ENCODE measurements at regions not wholly inside any gene's neighbourhood (a gene's known extent, or its start where the extent isn't known, plus 50 kb on each side); places are given as distances from the start of the nearest gene placed in this dataset.

DNA sequence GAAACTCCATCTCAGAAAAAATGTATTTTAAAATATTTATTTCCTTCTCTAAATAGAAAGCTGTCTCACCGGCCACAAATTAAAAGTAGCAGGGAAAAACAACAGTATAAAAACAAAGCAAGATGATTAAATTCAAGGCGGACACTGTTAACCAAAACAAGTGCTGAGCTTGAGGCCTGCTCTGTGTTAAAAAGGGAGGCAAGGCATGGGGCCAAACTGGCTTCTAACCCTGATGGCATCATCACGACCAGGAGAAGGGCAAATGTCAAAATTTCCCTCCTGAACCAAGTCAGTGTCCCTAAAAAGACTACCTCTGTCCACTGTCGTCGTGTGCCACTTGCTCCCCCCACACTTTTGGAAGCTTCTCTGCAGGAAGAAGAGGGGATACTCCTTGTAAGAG is 116.1 kb downstream of the MSX2 start:
- no peak for DNase-seq (ENCODE audit: low spot score)

DNA sequence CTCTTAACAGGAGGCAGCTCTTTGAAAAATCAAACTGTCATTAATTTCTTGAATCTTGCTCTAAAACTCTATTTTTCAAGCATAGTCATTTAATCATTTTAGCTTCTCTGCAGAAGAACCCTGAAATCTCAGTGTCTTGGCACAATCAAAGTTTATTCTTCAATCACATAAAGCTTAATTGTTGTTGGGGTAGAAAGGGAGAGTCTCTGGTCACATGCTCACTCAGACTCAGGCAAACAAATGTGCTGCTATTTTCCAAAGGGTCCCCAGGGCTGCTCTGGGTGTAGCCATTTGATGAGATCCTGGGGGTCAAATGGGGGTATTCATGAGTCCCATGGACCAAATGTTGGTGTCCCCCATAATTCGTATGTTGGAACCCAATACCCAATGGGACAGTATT is 114.8 kb downstream of the MSX2 start:
- no peak for DNase-seq (ENCODE audit: low spot score)

DNA sequence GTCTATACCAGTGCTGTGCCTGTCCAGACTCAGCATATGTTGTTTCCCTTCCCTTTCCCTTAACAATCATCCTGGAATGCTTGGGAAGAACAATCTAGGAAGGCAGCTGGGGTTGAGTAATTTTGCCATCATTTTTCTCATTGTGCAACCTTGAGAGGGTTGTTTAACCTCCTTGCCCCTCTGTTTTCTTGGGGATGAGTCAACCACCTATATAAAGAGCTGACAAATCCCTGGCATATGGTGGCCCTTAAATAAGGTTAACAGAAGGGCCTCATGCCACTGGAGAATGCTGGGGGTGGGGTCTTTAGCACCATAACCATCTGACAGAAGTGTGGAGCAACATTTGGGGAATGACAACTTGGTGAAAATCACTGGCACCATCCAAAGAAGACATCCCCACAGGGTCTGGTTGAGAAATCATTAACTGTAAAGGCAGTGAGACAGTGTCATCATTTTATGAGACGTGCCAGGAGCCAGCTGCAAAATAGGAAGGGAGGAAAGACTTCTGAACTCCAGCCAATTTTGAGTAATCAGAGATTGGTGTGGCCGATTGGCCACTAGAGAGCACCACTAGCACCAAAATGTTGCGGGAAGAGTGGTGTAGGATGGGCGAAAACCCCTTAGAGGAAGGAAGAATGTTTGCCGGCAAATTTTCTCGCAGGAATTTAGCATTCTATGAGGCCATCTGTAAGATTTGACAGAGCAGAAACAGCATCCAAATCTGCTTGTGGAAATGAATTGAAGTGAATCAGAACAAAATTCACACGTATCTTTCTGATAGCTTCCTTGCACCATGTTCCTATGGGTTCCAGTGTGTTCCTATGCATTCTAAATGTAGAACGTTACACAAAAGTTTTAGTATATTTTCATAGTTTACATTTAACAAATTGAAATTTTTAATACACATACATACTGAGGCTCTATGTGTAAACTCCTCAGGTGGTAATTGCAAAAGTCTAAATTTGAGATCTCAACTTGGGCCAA is 113.8 kb downstream of the MSX2 start:
- no peak for DNase-seq (ENCODE audit: low spot score)

DNA sequence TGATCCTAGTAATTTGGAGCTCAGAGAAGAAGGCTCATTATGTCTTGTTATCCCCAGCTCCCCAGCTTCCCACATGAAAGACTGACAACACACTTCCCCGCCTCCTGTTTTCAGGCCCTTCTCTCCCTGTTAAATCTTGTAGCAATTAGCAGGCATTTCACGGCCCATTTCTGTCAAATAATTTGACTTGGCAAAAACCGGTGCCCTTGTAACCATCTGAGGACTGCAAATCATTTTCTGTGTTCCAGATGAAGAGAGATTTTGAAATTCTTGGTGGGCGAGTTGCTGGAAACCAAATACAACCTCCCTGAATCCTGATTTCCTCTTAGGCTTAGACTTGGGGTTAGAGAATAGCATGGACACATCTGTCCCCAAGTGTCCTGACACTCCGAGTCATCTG is 109.7 kb downstream of the MSX2 start:
- no peak for DNase-seq (ENCODE audit: low spot score)

DNA sequence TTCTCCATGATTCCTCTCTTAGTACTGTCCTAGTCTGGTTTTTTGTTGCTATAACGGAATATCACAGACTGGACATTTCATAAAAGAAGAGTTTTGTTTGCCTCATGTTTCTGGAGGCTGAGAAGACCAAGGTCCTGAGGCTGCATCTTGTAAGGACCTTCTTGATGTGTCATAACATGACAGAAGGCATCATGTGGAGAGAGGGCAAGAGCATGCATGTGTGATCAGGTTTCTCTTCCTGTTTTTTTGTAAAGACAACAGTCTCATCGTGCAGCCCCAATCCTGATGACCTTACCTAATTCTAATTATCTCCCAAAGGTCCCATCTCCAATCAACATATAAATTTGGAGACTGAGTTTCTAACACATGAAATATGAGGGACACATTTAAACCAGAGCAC is 108.4 kb downstream of the MSX2 start:
- no peak for DNase-seq (ENCODE audit: low spot score)

DNA sequence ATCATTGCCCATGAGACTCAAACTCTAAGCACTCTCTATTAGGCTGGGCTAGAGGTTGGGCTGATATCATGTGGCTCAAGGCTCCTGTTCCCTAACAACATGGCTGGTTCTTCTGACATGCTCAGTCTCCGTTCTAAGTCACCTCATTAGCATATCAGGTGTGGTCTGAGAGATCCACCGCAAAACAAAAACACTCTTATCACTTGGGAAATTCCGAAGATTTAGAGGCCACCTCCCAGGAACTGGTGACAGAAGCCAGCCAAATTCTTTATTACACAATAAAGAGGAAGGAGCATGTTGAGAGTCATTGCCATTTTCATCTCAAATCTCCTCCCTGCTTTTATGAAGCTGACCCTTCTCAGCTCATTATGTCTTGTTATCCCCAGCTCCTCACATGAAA is 107.6 kb downstream of the MSX2 start:
- DNase-seq (ENCODE audit: low spot score) = no peak

DNA sequence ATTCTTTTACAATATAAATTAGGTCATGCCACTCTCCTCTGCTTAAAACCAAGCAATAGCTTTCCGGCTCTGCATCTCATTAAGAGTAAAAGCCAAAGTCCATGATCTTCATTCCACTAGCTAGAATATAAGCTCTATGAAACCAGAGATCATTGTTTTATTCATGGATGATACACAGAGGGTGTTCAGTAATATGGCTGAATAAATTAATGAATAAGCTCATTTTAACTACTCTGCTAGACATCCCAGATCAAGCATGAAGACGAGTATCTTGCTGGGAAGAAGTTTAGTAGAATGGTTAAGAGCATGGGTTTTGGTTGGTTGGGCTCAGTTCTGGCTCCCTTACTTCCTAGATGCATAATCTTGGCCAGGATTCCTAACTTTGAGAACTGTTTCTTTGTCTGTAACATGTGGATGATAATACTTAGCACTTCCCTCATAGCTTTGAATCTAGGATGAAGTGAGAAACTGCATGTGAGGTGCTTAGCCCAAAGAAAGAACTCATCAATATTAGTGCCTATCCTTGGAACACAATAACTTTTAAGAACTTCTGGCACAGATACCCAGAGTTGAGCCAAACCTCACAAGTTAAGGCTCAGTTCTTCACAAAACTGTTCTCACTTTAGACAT is 106.8 kb downstream of the MSX2 start:
- no peak for DNase-seq (ENCODE audit: low spot score)

DNA sequence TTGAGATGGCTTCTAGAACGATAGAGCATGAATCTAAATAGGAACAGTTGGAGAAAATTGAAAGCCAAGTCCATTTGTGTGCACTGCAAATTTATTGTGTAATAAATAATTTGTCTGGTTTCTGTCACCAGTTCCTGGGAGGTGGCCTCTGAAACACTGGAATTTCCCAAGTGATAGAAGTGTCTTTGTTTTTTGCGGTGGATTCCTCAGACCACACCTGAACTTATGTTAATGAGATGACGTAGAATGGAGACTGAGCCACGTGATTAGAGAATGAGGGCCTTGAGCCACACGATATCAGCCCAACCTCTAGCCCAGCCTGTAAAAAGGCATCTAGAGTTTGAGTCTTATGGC is 105.1 kb downstream of the MSX2 start:
- DNase-seq (ENCODE audit: low spot score) = no peak

DNA sequence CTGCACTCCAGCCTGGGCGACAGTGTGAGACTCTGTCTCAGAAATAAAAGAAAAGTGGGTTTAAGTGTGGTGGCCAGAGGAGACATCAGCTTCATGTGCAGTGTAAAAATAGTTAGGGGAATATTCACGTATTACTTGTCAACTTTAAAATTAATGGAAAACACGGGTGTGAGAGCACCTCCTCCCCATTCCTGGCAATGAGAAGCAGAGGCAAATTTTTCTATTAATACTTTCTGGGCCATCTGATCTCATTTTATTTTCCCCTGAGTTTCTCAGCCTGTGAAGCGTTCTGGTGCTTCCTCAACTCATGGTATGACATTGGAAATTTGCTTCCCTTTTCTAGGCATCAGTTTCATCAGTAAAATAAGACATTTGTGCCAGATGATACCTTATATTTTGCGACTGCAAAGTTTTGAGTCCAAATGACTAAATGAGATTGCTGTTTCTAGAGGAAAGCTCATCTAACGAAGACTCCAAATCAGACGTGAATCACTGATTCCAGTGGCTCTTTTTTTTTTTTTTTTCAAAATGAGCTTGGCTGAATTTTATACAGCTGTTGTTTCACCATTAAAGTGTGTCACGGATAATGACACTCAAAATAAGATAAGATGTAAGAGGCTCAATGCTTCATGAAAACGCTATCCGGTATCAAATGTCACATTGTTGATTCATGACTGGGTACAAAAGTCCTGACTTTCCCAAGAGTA is 104.6 kb downstream of the MSX2 start:
- no peak for DNase-seq (ENCODE audit: low spot score)

DNA sequence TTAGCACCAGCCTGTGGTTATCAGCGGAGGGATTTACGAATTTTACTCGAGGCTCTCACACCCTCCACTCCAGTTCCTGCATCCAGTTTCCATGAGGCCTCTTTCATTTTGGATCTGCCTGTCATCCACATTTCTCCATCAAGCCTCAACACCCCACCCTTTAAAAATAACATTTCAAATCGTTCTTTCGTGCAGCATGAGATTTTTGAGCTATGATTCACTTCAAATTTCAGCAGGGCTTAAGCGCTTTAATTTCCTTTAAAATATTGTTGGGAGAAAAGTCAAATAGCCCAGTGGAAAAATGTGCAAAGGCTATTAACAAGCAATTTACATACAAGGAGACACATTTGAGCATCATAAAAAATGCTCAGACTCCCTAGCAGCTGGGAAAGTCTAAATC is 103.2 kb downstream of the MSX2 start:
- DNase-seq (ENCODE audit: low spot score) = no peak

DNA sequence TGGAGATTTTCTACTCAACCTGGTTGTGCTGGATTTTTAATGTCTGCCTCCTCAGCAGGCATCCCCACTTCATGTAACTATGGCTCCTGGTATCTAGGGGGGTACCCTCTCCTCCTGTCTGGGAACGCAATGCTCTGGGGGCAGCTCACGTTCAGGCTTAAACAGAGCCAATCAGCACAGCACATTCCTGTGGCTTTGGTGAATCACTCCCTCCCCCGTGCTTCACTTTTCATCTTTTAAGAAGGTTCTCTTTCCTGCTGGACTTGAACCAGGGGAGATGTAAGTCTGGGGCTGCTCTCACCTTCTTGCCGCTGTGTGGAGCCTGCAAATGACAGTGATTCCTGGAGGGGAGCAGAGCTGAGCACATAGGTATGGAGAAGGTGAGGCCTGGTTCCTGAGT is 101.2 kb downstream of the MSX2 start:
- no peak for DNase-seq (ENCODE audit: low spot score)

DNA sequence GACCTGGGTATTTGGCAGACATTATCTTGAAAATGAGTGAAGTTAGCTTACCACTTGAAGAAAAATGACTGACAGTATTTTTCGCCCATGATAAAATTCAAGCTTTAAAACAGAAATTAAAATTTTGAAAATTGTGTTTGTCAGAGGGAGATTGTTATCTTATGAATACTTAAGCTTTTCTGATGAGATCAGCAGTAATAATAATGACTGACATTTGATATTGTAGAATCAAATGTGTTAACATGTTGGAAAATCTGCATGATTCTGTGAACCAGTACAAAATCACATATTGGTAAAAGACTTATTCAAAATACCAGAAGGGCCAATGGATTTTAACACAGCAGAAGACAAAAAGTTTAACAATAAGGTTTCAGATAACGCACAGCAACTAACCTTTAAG is 94.0 kb downstream of the MSX2 start:
- DNase-seq (ENCODE audit: low spot score) = no peak

DNA sequence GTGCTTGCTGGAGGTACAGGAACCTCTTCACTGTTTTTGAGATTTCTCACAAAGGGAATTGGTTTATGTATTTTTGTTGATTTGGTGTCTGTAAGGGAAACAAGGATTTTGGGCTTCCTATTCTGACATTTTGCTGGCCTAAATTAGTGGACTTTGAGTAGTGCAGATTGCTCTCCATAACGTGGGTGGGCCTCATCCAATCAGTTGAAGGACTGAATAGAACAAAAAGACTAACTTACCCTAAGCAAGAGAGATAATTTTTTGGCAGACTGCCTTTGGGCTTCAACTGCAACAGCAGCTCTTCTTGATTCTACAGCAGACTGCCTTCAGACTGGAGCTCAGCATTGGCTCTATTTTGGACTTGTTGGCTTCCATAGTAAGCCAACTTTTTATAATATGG is 93.2 kb downstream of the MSX2 start:
- no peak for DNase-seq (ENCODE audit: low spot score)

DNA sequence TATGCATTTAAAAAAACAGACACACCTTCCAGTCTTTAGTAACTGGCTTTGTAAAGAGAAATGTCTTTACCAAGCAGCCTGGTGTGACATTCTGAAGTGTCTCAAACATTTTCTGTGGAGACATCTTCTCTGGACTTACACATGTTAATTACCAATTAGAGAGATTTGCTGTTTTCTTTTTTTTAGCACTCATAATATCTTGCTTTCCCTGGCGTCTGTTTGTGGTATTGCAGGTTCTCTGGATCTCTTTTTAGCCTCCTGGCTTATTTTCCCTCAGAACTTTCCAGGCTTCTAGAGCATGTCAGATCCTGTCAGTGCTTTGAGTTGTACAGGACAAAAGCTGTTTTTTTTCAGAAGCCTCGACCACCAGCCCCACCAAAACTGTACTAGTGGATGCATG is 92.5 kb downstream of the MSX2 start:
- no peak for DNase-seq (ENCODE audit: low spot score)

DNA sequence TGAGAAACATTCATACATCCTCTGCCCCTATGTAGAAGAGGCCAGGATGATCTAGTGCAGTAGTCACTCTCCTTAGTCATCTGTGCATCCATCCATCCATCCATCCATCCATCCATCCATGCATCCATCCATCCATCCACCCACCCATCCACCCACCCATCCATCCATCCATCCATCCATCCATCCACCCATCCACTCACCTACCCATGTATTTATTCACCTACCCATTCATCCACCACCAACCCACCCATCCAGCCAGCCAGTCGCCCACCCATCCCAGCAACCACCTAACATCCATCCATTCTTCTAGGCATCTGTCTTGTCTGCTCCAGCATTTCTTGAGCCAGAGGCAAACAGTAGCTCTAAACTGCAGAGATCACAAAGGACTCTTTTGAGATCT is 87.1 kb downstream of the MSX2 start:
- DNase-seq (ENCODE audit: low spot score) = no peak

DNA sequence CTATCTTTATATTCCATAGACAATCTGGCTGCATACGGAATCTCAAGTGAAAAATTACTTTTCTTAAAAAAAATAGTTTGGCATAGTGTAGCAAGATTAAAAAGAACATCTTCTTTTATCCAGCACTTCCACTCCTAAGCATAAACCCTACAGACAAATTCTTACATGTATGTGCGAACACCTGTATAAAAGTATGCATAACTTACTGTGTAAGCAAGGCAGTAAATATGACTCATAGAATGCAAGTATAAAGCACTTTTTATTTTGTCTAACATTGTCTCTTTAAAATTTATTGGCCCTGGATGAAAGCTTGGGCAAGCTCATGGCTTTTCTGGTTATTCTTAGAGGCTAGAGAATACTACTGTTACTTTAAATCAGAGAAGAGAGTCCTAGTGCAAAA is 86.4 kb downstream of the MSX2 start:
- no peak for DNase-seq (ENCODE audit: low spot score)

DNA sequence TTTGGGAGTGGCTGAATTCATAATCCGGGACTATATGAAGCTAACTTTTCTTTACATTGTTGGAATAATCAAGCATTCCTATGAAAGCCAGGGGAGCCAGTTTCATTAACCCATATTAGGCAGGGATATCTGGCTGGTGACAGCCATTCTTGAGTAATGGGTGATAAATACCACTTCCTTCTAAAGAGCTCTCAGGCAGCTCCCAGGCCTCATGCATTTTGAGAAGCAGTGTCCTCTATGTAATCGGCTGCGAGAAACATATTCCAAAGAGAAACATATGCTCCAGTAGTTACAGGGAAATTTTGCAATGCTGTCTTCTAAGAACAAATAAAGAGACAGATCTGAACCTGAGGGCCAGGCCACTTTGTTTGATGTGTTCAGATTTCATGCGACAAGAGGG is 83.1 kb downstream of the MSX2 start:
- DNase-seq (ENCODE audit: low spot score) = no peak

DNA sequence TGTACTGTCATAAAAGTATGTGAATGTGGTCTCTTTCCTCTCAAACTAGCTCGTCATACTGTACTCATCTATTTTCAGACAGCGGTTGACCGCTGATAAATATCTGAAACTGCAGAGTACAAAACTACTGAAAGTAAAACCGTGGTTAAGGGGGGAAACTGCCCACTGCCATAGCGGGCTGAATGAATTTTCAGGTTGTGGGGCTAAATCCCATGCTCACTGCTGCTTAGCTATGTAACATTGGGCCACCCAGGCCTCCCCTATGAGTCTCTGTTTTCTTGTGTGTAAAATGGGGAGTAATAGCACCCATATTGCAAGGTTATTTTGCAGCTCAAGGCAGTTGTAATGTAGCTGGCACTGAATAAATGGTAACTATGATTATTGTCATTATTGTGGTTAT is 82.3 kb downstream of the MSX2 start:
- no peak for DNase-seq (ENCODE audit: low spot score)

DNA sequence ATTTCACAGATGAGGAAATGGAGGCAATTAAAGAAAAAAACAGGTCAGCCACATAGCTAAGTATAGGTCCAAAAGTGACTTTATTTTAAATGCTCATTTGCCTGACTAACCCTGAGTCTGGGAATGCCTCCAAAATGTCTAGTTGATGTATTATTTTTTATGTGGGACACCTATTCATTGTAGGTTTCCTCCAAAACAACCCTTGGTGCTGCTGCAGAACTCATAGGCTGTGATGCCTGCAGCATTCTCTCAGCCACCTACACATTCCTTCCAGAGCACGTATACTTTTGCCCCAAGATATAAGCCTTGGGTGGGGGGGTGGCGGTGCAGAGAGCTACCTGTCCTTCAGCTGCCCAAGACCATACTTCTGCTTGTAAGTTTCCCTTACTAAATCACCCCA is 77.4 kb downstream of the MSX2 start:
- no peak for DNase-seq (ENCODE audit: low spot score)

DNA sequence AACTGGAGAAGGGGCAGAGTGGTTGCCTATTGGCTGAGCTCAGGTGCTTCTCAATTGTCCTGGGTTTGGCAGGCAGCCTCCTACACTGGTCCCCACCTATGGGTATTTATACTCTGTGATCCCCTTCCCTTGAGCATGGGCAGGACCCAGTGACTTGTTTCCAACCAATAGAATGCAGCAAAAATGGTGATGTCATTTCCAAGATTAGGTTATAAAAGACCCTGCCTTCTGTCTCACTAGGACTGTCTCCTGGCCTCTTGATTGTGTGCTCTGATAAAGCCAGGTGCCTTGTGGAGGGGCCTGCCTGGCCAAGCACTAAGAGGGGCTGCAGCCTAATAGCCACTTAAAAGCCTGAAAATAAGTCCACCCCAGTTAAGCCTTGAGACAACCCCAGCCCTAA is 76.1 kb downstream of the MSX2 start:
- no peak for DNase-seq (ENCODE audit: low spot score)

DNA sequence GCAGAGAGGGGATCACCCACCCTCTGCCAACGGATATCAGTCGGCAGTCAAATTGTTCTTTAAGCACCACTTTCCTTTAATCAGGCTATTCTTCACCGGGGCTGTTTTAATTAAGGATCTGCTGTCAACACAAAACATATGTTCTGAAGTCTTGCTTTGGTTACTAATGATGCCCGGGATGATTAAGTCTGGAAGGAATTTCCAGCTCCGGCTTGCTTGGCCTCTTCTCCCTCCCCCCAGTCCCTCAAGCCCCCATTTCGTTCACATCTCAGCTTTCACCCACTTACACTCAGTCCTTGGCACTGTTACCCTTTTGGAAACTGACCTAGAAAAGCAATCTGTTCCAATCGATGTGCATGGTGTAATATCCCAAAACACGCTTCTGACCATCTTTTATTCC is 74.7 kb downstream of the MSX2 start:
- DNase-seq (ENCODE audit: low spot score) = no peak

DNA sequence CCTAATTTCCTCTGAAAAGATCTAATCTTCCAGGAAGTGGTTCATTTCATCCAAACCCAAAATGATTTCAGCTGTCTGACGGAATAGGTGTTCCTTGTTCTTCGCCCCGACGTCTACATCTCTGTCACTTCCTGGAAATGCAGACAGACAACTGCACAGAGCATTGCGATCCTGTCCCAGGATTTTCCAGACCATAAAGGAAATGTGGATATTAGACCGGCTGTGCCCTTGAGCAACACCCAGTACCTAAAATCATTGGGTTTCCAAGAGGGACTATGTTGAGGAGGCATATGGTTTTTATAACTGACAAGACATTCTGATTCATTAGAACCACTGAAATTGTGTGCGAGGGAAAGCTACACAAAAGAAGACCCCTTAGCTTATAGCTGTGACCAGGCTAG is 74.2 kb downstream of the MSX2 start:
- no peak for DNase-seq (ENCODE audit: low spot score)

DNA sequence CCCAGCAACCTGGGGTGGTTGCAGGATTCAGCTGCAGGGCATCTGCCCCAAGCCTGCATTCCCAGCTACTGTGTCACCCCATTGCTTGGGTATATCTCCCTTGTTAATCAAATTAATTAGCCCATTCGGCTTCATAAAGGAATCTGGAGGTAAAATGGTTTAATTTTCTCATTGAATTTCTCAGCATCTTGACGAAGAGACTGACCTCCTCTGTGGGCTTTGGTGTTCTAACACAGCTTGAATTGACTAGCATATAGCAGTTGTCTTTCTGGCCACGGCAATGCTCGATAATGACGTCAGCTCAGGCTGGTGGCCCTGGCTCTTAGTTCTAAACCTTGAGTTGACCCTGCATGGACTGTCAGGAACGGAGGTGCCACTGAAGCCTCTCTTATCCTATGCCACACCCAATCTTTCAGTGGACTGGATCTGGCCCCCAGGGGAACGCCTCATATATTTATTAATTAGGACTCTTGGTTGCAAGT is 72.4 kb downstream of the MSX2 start:
- no peak for DNase-seq (ENCODE audit: low spot score)
